OCI-LY1 (cell line): ENCODE measurements at regions not wholly inside any gene's neighbourhood (a gene's known extent, or its start where the extent isn't known, plus 50 kb on each side); places are given as distances from the start of the nearest gene placed in this dataset.

Experiments used
- EZH2 ChIP-seq: fragments of 200-600 bp; sonication (generic), shearing (Covaris generic); IDR thresholded peaks from 2 replicates; pipeline ENCODE4 v1.8.0; 2017; ENCODE audit warnings: borderline replicate concordance, mixed run types, mild to moderate bottlenecking, antibody characterized with exemption, low read length, moderate library complexity, mixed read lengths
- TF ChIP-seq, protein P1 (sequence below): fragments of 200-600 bp; sonication (generic), shearing (Covaris generic); IDR thresholded peaks from 2 replicates; pipeline ENCODE4 v1.5.1; 2017; ENCODE audit warnings: mild to moderate bottlenecking, antibody characterized with exemption, low read length, moderate library complexity, mixed read lengths

DNA sequence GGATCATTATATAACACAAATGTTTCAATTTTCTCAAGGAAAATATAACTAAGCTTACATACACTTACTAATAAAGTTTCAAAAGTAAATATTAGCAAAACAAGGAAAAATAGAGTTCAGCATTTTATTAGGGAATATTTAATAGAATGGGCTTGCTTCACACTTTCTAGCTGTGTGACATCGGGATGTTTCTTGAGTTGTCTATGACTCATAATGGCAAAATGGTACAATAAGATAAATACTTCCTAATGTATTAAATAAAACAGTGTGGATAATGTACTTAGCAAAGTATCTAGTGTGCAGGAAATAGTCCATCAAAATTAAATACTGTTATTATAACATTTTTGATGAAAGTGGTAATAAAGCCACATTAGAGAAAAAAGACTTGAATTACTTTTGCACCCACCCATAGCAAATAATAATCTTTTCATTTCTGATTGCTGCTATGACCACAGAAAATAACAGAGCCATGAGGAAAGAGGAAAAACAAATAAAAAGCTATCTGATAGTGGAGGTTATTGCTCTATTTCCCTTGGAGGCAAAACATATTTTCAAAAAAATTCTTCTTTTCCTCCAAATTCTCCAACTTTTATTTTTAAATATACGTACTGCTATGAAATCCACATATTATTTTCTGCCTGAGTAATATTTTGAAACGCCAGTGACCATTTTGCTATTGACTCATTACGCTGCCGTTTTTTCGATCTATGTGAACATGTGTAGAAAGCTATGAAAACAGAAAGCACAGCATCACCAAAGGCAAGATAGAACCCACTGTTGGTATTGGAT lies 272.9 kb upstream of the KLF6 start:
- TF ChIP-seq EZH2 = no peak
- TF ChIP-seq, protein P1, sequence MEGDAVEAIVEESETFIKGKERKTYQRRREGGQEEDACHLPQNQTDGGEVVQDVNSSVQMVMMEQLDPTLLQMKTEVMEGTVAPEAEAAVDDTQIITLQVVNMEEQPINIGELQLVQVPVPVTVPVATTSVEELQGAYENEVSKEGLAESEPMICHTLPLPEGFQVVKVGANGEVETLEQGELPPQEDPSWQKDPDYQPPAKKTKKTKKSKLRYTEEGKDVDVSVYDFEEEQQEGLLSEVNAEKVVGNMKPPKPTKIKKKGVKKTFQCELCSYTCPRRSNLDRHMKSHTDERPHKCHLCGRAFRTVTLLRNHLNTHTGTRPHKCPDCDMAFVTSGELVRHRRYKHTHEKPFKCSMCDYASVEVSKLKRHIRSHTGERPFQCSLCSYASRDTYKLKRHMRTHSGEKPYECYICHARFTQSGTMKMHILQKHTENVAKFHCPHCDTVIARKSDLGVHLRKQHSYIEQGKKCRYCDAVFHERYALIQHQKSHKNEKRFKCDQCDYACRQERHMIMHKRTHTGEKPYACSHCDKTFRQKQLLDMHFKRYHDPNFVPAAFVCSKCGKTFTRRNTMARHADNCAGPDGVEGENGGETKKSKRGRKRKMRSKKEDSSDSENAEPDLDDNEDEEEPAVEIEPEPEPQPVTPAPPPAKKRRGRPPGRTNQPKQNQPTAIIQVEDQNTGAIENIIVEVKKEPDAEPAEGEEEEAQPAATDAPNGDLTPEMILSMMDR = no peak
